DMS 273 (cell line): ENCODE measurements at regions not wholly inside any gene's neighbourhood (a gene's known extent, or its start where the extent isn't known, plus 50 kb on each side); places are given as distances from the start of the nearest gene placed in this dataset.
A peak's percentile ranks its signal among the peaks of the same experiment; 100 is the strongest.
"Not testable (repeated sequence)": the region's sequence is repeated elsewhere in the genome, so short reads cannot be mapped to it uniquely, and the experiment has no call there.

Source experiments
- DNase-seq: peaks from one replicate; lab custom pipeline; 2025; ENCODE audit not compliant: unreplicated experiment; lab: John Stamatoyannopoulos, UW

DNA sequence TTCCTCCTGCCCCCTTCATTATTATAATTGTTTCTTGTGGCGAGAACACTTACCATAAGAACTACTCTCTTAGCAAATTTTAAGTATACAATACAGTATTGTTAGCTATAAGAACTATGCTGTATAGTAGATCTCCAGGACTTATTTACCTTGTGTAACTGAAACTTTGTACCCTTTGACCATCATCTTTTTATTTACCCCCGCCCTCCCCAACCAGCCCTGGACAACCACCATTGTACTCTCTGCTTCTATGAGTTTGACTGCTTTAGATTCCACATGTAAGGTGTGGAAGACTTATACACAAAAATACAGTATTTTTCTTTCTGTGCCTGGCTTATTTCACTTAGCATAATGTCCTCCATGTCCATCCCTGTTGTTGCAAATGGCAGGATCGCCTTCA lies 161.1 kb downstream of the PHF8 start:
- no peak for DNase-seq

DNA sequence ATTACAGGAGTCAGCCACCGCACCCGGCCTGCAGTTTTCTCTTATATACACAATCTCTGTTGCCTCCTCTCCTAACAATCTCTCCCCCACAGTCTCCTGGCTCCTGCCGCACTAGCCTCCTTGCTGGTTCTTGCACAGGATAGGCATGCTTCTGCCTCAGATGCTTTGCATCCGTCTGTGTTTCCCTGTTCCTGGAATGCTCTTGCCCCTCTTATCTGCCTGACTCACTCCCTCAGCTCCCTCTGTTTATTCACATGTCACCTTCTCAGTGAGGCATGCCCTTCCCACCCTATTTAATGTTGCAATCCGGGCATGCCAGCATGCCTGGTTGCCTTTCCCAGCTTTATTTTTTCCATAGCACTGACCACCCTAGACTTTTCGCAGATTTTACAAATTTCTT lies 161.9 kb downstream of the PHF8 start:
- no peak for DNase-seq

GRCh38 chrX:53880786-53881185 lies 163.5 kb downstream of the PHF8 start:
- DNase-seq: not testable (repeated sequence)

DNA sequence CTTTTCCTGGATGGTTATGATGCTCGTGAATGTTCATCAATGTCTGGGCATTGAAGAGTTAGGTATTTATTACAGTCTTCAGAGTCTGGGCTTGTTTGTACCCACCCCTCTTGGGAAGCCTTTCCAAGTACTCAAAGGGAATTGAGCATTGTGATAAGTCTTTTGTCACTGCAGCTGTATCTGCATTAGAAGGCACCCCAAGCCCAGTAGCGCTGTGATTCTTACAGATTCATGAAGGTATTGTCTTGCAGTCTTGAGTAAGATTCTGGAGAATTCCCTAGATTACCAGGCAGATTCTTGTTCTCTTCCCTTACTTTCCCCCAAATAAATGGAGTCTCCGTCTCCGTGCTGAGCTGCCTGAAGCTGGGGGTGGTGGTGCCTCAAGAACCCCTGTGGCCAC lies 173.4 kb upstream of the HUWE1 start:
- no peak for DNase-seq

DNA sequence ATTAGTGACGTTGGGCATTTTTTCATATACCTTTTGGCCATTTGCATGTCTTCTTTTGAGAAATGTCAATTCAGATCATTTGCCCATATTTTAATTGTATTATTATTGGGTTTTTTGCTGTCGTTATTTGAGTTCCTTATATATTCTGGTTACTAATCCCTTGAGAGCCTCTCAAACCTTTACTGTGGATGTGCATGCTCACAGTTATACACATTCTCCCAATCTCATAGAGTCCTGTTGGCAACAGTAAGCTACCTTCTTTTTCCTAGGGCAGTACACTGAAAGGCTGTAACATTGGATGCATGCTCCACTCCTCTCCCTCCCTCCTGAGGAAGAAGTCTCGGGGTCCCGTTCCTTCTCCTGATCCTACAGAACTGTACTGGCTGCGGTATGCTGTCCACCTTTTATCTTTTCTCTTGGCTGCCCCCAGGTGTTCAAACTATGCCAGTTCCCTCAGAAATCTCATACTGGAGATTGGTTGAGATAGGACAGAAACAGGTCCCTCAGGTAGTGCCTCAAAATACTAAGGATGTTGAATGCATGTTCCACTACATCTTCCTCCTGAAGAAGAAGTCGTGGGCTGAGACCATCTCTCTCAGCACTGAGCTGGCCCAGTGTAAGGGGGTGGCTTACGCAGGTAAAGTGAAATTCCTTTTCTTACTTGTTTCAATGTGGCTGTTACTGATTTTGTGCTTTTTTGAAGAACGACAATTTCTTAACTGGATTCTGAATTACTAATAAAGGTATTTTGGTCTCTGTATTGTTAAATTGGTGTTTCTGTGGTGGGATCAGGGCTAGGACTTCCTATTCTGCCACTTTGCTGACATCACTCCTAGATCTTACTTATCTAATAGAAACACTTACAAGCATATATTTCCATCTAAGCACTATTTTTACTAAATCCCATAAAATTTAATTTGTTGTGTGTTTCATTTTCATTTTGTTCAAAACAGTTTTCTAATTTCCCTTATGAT lies 145.4 kb upstream of the HUWE1 start:
- DNase-seq: peak; percentile 67

DNA sequence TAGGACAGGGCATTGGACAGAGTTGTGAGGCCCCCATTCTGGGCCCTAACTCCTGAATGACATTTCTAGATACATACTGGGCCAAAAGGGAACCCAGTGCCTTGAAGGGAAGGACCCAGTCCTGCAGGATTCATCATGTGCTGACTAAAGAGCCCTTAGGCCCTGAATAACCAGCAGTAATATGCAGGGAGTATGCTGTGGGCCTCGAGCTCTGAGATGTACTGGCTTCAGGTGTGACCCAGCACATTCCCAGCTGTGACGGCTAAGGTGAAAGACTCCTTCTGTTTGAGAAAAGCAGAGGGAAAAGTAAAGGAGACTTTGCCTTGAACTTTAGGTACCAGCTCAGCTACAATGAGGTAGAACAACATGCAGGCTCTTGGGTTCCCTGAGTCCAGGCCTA lies 138.2 kb upstream of the HUWE1 start:
- DNase-seq: no peak

DNA sequence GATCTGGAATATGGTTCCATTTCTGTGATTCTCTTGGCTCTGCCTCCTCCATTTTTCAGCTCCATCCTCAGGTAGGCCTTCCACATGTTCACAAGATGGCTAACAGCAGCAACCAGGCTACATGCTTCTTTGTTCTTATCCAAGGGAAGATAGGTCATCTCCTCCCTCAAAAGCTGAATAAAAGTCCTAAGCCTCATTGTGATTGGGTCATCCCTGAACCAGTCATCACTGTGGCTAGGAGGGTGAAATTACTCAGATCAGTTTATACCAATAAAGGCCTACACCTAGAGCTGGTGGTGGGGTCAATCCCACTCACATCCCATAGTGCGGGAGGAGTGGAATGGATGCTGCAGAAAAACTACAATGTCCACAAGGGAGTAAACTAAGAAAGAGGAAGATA lies 131.6 kb upstream of the HUWE1 start:
- not testable (repeated sequence) for DNase-seq

DNA sequence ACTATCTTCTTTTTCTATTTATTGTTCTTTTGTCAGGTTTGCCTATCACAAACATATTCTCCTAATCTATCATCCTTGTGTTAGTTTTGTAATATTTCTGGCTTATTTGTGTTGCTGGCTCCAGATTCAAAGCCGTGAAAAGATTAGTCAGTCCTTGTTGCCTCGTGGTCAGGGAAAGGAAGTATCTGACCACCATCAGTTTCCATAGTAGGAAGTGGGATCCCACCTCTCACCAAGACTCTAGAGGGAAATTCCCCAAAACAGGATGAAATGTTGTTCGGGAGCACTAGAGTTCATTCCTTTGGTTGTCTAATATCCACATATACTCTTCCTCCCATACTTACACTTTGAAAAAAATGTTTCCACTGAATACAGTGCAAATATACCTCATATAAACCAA lies 131.0 kb upstream of the HUWE1 start:
- no peak for DNase-seq

DNA sequence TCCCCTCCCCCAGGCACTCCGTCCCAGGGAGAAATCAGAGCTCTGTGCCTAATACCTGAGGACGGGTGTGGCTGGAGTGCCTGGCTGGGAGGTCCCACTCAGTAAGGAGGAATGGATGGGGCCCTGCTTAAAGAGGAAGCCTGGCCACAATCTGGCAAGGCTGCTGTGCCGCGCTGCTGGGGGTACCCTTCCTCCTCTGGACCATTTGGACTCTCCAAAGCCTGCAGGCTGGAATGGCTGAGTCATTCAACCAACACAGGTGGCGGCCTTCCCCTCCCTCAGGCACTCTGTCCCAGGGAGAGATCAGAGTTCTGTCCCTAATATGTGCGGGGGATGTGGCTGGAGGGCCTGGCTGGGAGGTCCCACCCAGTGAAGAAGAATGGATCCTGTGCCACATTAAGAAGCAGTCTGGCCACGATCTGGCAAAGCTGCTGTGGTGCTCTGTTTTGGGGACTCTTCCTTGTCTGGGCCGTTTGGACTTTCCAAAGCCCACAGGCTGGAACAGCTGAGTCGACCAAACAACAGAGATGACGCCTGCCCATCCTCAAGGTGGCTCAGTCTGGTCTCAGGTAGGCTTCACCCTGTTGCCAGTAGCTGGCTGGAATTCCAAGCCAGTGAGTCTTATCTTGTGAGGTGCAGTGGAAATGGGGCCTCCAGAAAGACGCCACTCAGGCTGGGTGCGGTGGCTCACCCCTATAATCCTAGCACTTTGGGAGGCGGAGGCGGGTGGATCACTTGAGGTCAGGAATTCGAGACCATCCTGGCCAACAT lies 127.3 kb upstream of the HUWE1 start:
- no peak for DNase-seq

GRCh38 chrX:53798281-53798680 lies 111.8 kb upstream of the HUWE1 start:
- no peak for DNase-seq

GRCh38 chrX:53795576-53795975 lies 109.1 kb upstream of the HUWE1 start:
- peak; percentile 19 for DNase-seq

- no peak for DNase-seq
Measured at GRCh38 chrX:53794181-53794580, 107.7 kb upstream of the HUWE1 start.

DNA sequence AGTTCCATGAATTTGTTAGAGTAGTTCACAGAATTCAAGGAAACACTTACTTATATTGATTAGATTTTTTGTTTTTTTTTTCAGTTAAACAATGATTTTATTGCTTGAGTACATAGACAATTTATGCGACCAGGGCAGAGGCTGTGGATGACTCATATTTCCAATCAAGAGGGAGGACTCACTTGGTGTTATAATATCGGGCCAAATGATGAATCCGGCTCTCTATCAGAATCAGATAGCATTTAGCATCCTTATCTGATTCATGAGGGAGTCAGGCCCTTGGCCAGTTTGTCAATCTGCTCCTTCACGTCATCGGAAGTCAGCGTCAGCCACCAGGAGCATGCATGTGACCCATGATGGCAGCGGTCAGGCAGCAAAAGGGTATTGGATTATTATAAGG lies 82.3 kb upstream of the HUWE1 start:
- no peak for DNase-seq

DNA sequence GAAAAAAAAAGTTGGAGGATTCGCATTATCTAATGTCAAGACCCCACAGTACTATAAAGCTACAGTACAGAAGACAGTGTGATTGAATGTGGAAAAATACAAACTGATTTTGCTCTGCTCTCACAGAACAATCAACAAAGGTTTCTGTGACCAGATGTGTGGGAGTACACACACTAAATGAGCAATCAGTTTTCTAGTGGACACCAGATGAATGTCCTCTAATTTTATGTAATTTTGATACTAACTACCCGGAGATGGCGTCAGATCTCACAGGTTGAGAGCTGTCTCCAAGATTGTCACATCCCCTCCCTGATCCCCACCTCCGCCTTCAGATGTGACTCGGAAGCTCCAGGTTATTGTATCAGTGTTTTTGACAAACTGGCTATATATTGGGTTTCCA lies 81.9 kb upstream of the HUWE1 start:
- no peak for DNase-seq

DNA sequence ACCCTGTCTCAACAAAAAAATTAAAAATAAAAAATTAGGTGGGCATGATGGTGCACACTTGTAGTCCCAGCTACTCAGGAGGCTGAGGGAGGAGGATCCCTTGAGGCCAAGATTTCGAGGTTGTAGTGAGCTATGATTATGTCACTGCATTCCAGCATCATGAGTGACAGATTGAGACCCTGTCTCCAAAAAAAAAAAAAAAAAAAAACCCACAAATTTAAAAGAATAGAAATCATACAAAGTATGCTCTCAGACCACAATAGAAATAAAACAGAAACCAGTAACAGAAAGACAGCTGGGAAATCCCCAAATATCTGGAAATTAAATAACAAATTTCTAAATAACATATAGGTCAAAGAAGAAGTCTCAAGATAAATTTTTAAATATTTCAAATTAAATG lies 81.0 kb upstream of the HUWE1 start:
- no peak for DNase-seq

- not testable (repeated sequence) for DNase-seq
Measured at GRCh38 chrX:53757181-53757580, 70.7 kb upstream of the HUWE1 start.

DNA sequence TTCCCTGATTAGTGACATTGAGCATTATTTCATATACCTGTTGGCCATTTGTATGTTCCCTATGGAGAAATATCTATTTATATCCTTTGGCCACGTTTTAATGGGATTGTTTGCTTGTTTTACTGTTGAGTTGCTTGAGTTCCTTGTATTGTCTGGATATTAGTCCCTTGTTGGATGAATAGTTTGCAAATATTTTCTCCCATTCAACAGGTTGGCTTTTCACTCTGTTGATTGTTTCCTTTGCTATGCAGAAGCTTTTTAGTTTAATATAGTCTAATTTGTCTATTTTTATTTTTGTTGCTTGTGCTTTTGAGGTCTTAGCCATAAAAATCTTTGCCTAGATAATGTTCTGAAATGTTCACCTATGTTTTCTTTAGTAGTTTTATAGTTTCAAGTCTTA lies 60.2 kb upstream of the HUWE1 start:
- DNase-seq: no peak

DNA sequence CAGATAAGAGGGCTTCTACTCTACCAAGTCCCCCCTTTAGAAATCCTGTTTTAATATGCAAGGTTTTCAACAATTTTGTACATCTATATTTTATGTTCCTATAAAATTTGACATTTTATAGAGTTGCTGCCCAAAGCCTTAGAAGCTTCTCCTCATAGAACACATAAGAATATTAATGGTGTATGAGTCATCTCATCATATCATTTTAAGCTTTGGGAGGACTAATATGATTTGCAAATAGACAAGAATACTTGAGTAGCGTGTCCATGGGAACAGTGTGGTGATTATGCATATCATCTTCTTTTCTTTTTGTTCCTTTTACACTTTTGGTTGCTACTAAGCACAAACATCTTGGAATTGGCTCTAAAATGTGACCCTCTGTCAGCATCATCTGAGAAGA lies 56.7 kb upstream of the HUWE1 start:
- DNase-seq: no peak

- no peak for DNase-seq
Measured at GRCh38 chrX:53738370-53738906, 51.9 kb upstream of the HUWE1 start.
